ELF-1 (cell line): ENCODE measurements at regions not wholly inside any gene's neighbourhood (a gene's known extent, or its start where the extent isn't known, plus 50 kb on each side); places are given as distances from the start of the nearest gene placed in this dataset.

Experiments
- DNase-seq: peaks from one replicate; pipeline ENCODE4 v3.0.0-alpha.2; 2016; ENCODE audit warnings: low read depth, low spot score

- no peak for DNase-seq
Measured at GRCh38 chr20:62527781-62528180, 52.0 kb upstream of the GATA5 start.

- no peak for DNase-seq
Measured at GRCh38 chr20:62528983-62529891, 53.4 kb upstream of the GATA5 start.

- no peak for DNase-seq
Measured at GRCh38 chr20:62529896-62530642, 54.3 kb upstream of the GATA5 start.

- DNase-seq, result no peak
Measured at GRCh38 chr20:62530643-62531032, 54.8 kb upstream of the GATA5 start.

- no peak for DNase-seq
Measured at GRCh38 chr20:62531046-62531838, 55.4 kb upstream of the GATA5 start.

- DNase-seq, result no peak
Measured at GRCh38 chr20:62532921-62533320, 57.1 kb upstream of the GATA5 start.

- DNase-seq, result no peak
Measured at GRCh38 chr20:62533591-62534495, 58.0 kb upstream of the GATA5 start.

GRCh38 chr20:62534526-62535221, 58.9 kb upstream of the GATA5 start:
- no peak for DNase-seq

- no peak for DNase-seq
Measured at GRCh38 chr20:62535282-62535811, 59.6 kb upstream of the GATA5 start.

- no peak for DNase-seq
Measured at GRCh38 chr20:62535964-62536363, 60.2 kb upstream of the GATA5 start.

- DNase-seq, result peak; percentile 26
Measured at GRCh38 chr20:62536871-62537401, 61.1 kb upstream of the GATA5 start.

GRCh38 chr20:62537649-62538292, 62.0 kb upstream of the GATA5 start:
- no peak for DNase-seq

GRCh38 chr20:62539198-62540045, 63.6 kb upstream of the GATA5 start:
- no peak for DNase-seq

GRCh38 chr20:62540504-62540903, 64.7 kb upstream of the GATA5 start:
- DNase-seq, result no peak

GRCh38 chr20:62542862-62543261, 67.1 kb upstream of the GATA5 start:
- no peak for DNase-seq

- DNase-seq, result no peak
Measured at GRCh38 chr20:62543470-62544302, 67.9 kb upstream of the GATA5 start.

- no peak for DNase-seq
Measured at GRCh38 chr20:62544505-62545055, 68.8 kb upstream of the GATA5 start.
